Testis (tissue), 2 donors: ENCODE measurements at regions not wholly inside any gene's neighbourhood (a gene's known extent, or its start where the extent isn't known, plus 50 kb on each side); places are given as distances from the start of the nearest gene placed in this dataset.

Experiments
- DNase-seq: peaks from one replicate; pipeline ENCODE4 v3.0.0-alpha.2; 2019
- H3K27ac ChIP-seq, 2 donors: fragments of 200-600 bp; sonication (generic); one replicate each; pipeline ENCODE4 v1.5.1; 2019
- H3K27me3 ChIP-seq: fragments of 200-600 bp; sonication (generic); one replicate; pipeline ENCODE4 v1.5.1; 2019
- H3K36me3 ChIP-seq: fragments of 200-600 bp; sonication (generic); one replicate; pipeline ENCODE4 v1.5.1; 2017; ENCODE audit warnings: low read depth; ENCODE audit errors: missing control alignments
- H3K4me1 ChIP-seq: fragments of 200-600 bp; sonication (generic); one replicate; pipeline ENCODE4 v1.5.1; 2019
- H3K4me3 ChIP-seq, 2 donors: fragments of 200-600 bp; sonication (generic); one replicate each; pipeline ENCODE4 v1.5.1; 2017 to 2019
- H3K9me3 ChIP-seq: fragments of 200-600 bp; sonication (generic); one replicate; pipeline ENCODE4 v1.5.1; 2017
- CTCF ChIP-seq, 3 experiments: fragments of 450-650 bp in 2 of 3; fragments of 200-600 bp in 1 of 3; sonication (generic) in 1 of 3; IDR thresholded peaks; one replicate each; pipeline ENCODE4 v1.5.1; 2016 to 2019; ENCODE audit warnings: antibody characterized with exemption in 3 of 3, mild to moderate bottlenecking in 2 of 3, moderate library complexity in 1 of 3
- POLR2A ChIP-seq: fragments of 450-650 bp; IDR thresholded peaks from one replicate; pipeline ENCODE4 v1.6.1; 2017; ENCODE audit warnings: antibody characterized with exemption, mild to moderate bottlenecking, moderate library complexity
- WGBS, 2 donors: methylation state at CpG; one replicate each; pipeline ENCODE4 v1.1.5; 2018; 5-methylcytosine and 5-hydroxymethylcytosine counted together
- intact Hi-C: fragments of 100-400 bp; cut with DNase I; formaldehyde crosslinking; loops from one replicate; pipeline ENCODE4 v1.15.1; 2023; ENCODE audit warnings: low total_unique reads

- H3K4me3 ChIP-seq: no peak overlapping the region
- H3K9me3 ChIP-seq: no peaks in the 10 kb centered on the region
- no peak for DNase-seq
- H3K36me3 ChIP-seq: no peaks in the 10 kb centered on the region
- intact Hi-C loops: no loop called here
- H3K27ac ChIP-seq: no peak overlapping the region
- TF ChIP-seq CTCF (IDR thresholded peaks at IDR 0.05) (no peak), POLR2A (no peak)
- WGBS, 2 donors: 80 to 90% methylated on average over 1 of the region's 1 CpG
- no peaks in the 10 kb centered on the region for H3K27me3 ChIP-seq
- no peaks in the 10 kb centered on the region for H3K4me1 ChIP-seq
Observed at GRCh38 chr15:46329876-46330275, 695.0 kb downstream of the SQOR start.

GRCh38 chr15:46331546-46331945, 696.7 kb downstream of the SQOR start:
- no peaks in the 10 kb centered on the region for H3K36me3 ChIP-seq
- DNase-seq: no peak
- intact Hi-C loops: no loop called here
- no peak overlapping the region for H3K4me3 ChIP-seq
- no peak for TF ChIP-seq CTCF (IDR thresholded peaks at IDR 0.05)
- no peak for TF ChIP-seq POLR2A
- no peak overlapping the region for H3K27ac ChIP-seq
- no peaks in the 10 kb centered on the region for H3K4me1 ChIP-seq
- H3K9me3 ChIP-seq: no peaks in the 10 kb centered on the region
- H3K27me3 ChIP-seq: no peaks in the 10 kb centered on the region

GRCh38 chr15:46343196-46343935, 708.5 kb downstream of the SQOR start:
- Histone ChIP-seq H3K9me3 (no peaks in the 10 kb centered on the region), H3K27ac (no peak overlapping the region), H3K4me1 (no peaks in the 10 kb centered on the region), H3K36me3 (no peaks in the 10 kb centered on the region), H3K27me3 (no peaks in the 10 kb centered on the region), H3K4me3 (no peak overlapping the region)
- 89 to 93% methylated on average over 7 of the region's 7 CpGs for WGBS, 2 donors
- intact Hi-C loops: no loop called here
- DNase-seq: no peak
- TF ChIP-seq POLR2A (no peak), CTCF (IDR thresholded peaks at IDR 0.05) (no peak)

- no peak for DNase-seq
- H3K27ac ChIP-seq: no peak overlapping the region
- intact Hi-C loops: no loop called here
- H3K36me3 ChIP-seq: no peaks in the 10 kb centered on the region
- TF ChIP-seq CTCF (IDR thresholded peaks at IDR 0.05) (no peak), POLR2A (no peak)
- H3K27me3 ChIP-seq: no peaks in the 10 kb centered on the region
- 72 to 85% methylated on average over 2 of the region's 2 CpGs for WGBS, 2 donors
- H3K4me3 ChIP-seq: no peak overlapping the region
- no peaks in the 10 kb centered on the region for H3K9me3 ChIP-seq
- no peaks in the 10 kb centered on the region for H3K4me1 ChIP-seq
Observed at GRCh38 chr15:46344115-46344724, 709.4 kb downstream of the SQOR start.

- H3K27me3 ChIP-seq: no peaks in the 10 kb centered on the region
- intact Hi-C loops: no loop called here
- TF ChIP-seq POLR2A: no peak
Observed at GRCh38 chr15:46344915-46345314, 710.1 kb downstream of the SQOR start.

More at GRCh38 chr15:46344915-46345314, 710.1 kb downstream of the SQOR start:
- Histone ChIP-seq H3K4me3 (no peak overlapping the region), H3K36me3 (no peaks in the 10 kb centered on the region), H3K27ac (no peak overlapping the region), H3K4me1 (no peaks in the 10 kb centered on the region), H3K9me3 (no peaks in the 10 kb centered on the region)
- no peak for DNase-seq
- WGBS, 2 donors: 91 to 95% methylated on average over 3 of the region's 3 CpGs
